HG03045 (cell line): ENCODE measurements at regions not wholly inside any gene's neighbourhood (a gene's known extent, or its start where the extent isn't known, plus 50 kb on each side); places are given as distances from the start of the nearest gene placed in this dataset.
"Not testable (repeated sequence)": the region's sequence is repeated elsewhere in the genome, so short reads cannot be mapped to it uniquely, and the experiment has no call there.

Experiments
- ATAC-seq: cut with Tn5 transposase; IDR thresholded peaks from one replicate; pipeline ENCODE4 v1.9.1; 2021; ENCODE audit warnings: mild to moderate bottlenecking, moderate library complexity; ENCODE audit not compliant: unreplicated experiment

GRCh38 chr14:43341921-43342320 is 1165.2 kb downstream of the FSCB start:
- no peak for ATAC-seq

- no peak for ATAC-seq
Observed at GRCh38 chr14:43338713-43339112, 1168.4 kb downstream of the FSCB start.

GRCh38 chr14:43336351-43336750 is 1170.7 kb downstream of the FSCB start:
- ATAC-seq: no peak

- not testable (repeated sequence) for ATAC-seq
Observed at GRCh38 chr14:43326501-43327407, 1180.3 kb downstream of the FSCB start.

DNA sequence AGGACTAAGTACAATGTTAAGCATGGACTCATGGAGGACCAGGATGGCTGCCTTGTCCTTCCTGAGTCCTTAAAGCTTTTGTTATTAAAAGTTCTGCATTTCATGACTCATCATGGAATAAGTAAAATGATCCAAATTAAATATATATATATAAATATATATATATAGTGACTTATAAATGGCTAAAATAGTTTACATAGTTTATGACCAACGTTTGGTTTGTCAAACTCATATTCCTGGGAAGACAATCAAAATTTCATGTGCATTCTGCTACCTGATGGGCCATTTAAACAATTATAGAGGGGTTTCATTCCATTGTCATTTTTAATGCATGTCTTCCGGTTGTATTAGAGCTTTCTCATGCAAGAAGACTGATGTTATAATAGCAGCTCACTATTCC is 1190.7 kb downstream of the FSCB start:
- no peak for ATAC-seq

DNA sequence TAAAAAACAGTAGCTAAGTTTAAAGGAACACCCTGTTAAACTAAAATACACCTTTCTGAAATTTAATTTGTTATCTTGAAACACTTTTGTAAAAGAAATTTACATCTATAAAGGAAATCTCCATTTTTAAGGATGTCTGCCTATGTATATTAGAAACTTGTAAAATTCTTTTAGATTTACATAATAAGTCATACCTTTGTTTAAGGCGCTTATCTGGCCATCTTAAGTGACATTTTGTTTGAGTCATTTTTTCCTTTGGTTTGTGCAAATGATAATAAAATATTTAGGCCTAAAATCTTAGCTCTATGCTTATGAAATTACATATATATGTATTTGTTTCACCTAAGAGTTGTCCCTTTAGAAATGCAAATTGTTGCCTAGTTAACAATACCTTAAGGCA is 1193.4 kb downstream of the FSCB start:
- no peak for ATAC-seq

DNA sequence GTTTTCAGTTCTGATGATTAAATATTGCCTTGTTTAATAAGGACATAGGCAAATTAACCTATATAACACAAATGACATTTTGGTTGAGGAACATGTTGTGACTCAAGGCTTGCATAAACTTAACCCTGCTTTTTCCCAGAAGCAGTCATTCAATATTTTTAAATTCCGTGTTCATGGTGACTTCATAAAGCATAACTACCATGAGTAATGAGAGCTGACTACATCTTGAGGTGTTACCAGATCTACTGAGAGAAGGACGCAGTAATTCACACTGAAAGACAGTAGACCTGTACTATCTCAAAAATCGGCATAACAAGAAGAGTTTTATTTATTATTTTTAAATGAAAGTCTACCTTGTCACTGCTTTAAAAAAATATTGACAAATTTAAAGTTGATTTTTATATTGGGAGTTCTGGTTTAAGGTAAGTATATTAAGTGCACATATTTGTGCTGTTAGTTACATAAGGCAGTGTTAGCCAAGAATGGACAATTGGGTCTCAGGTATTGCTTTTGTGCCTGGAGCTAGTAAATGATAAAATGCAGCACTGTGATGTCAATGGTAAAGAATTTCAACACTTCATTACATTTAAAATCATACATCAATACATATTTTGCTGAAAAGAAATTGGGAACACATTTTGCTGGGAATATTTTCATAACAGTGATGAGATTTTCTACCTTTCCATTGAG is 1198.5 kb downstream of the FSCB start:
- no peak for ATAC-seq

DNA sequence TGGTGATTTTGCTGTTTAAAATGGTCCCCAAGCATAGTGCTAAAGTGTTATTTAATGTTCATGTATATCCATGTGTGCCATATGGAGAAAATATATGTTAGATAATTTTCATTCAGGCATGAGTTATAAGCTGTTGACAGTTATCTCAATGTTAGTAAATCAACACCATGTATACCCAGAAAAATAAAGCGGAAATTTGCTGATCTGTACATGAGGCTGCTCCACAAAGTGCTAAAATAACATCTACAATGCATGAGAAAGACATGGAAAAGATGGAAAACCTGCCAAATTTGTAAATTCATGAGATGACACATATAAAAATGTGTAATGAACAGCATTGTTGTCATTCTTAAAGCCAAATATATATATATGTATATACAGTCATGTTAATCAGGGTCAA is 1199.2 kb downstream of the FSCB start:
- ATAC-seq: no peak

- ATAC-seq: no peak
Observed at GRCh38 chr14:43306053-43306452, 1201.0 kb downstream of the FSCB start.

DNA sequence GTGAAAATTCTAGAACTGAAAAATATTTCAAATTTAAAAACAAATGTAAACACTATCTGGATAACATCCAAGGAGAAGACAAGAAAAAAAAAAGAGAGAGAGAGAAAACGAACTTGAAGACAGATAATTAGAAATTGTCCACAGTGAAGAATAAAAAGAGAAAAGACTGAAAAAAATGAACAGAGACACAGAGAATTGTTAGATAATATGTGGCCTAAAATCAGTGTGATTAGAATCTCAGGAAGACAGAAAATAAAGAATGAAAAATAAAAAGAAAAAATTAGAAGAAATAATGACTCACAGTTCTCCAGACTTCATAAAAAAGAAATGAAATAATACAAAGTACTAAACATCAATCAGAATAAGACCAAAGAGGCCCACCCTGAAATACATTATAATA is 1209.3 kb downstream of the FSCB start:
- ATAC-seq: no peak

- ATAC-seq: not testable (repeated sequence)
Observed at GRCh38 chr14:43296061-43296460, 1211.0 kb downstream of the FSCB start.

DNA sequence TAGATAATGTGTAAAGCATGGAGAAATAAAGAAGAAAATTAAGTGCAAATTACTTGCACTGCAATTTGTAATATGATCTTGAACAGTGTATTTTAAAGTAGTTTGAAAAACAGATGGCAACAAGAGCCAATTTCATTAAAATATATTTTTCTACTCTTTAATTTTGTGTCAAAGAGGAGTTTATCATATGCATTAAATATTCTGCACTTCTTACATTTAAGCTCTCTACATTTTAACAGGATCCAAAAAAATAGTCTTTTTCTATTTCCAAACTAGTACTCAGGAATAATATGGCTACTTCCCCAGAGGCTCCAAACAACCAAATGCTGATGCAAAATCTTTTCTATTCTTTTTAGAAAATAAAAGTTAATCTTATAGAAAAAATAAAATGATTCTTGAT is 1221.5 kb downstream of the FSCB start:
- ATAC-seq: no peak

GRCh38 chr14:43260056-43260455 is 1247.0 kb downstream of the FSCB start:
- no peak for ATAC-seq

DNA sequence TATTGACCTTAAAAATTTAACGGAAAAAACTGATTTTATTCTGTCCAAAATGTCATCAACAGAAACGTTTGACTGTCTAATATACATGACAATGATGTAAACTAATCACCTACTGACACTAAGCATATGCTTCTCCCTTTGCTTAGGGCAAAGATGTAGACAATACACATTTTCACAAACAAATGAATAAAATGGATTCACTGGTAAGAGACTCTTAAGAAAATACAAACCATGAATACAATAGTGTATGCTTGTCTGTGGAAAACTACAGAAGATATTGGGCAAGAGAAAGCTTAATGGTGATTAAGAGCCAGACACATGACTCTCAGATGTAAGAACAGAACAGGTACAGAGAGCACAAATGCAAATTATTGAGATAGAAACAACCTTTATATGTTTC is 1248.7 kb downstream of the FSCB start:
- no peak for ATAC-seq

DNA sequence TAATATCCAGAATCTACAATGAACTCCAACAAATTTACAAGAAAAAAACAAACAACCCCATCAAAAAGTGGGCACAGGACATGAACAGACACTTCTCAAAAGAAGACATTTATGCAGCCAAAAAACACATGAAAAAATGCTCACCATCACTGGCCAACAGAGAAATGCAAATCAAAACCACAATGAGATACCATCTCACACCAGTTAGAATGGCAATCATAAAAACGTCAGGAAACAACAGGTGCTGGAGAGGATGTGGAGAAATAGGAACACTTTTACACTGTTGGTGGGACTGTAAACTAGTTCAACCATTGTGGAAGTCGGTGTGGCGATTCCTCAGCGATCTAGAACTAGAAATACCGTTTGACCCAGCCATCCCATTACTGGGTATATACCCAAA is 1250.1 kb downstream of the FSCB start:
- ATAC-seq: not testable (repeated sequence)

DNA sequence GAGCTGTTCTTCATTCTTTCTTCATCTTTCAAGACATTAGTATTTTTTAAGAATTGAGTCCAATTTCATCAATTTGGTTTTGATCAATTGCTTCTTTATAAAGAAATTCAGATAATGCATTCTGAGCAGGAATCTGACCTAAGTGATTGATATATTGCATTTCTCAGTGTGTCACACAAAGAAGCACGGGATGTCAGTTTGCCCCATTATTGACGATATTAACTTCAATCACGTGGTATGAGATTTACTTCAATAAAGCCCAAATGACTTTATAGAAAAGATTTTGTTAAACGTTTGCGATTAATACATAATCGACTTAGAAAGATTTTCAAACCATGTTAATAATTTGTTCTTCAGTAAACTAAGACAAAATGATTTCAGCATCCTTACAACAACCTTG is 1254.2 kb downstream of the FSCB start:
- no peak for ATAC-seq

DNA sequence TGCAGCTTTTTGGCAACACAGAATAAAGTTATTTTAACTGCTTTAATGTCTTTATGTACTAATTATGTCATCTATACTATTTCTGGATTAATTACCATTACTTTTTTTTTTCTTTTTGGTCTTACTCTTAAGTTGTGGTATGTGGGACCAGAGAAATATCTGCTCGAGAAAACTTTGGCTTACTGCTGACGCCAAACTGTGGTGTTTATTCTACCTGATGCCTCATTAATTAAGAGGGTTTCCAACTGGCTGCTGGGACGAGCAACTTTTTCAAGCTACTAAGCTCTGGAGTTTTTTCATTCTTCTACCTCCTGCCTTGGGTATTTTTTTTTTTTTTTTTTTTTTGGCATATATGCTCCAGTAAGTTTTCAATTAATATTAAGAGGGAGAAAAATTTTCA is 1257.5 kb downstream of the FSCB start:
- no peak for ATAC-seq

DNA sequence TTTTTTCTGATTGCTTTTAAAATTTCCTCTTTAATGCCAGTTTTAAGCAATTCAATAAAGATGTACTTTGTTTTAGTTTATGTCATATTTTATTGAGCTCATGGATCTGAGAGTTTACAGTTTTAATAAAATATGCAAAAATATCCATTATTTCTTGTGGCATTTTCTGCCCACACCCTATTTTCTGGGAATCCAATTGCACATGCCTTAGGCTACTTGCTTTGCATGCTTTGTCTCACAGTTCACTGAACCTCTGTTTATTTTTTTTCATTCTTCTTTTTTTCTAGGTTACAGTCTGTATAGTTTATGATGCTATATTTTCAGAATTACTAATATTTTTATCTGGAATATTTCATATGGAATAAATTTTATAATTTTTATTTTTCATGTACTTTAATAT is 1258.0 kb downstream of the FSCB start:
- ATAC-seq: no peak

DNA sequence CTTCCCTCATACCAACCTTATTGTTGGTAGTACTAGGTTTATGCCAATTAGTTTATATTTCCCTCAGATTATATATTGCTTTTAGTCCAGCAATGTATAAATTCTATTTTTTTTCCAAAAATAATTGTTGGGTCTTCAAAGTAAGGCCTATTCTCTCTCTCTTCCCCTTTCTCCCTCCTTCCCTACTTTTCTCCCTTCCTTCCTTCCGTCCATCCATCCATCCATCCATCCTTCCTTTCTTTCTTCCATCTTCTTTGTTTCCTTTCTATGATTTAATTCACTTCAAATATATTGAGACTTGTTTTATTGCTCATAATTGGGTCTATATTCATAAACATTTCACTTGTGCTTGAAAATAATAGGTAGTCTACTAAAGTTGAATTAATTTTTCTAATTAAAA is 1259.2 kb downstream of the FSCB start:
- no peak for ATAC-seq

- no peak for ATAC-seq
Observed at GRCh38 chr14:43244142-43244625, 1262.9 kb downstream of the FSCB start.

- ATAC-seq: no peak
Observed at GRCh38 chr14:43243168-43243567, 1263.9 kb downstream of the FSCB start.

- ATAC-seq: no peak
Observed at GRCh38 chr14:43232261-43232660, 1274.8 kb downstream of the FSCB start.
